ENCODE measurements at regions not wholly inside any gene's neighbourhood (a gene's known extent, or its start where the extent isn't known, plus 50 kb on each side); places are given as distances from the start of the nearest gene placed in this dataset.

DNA sequence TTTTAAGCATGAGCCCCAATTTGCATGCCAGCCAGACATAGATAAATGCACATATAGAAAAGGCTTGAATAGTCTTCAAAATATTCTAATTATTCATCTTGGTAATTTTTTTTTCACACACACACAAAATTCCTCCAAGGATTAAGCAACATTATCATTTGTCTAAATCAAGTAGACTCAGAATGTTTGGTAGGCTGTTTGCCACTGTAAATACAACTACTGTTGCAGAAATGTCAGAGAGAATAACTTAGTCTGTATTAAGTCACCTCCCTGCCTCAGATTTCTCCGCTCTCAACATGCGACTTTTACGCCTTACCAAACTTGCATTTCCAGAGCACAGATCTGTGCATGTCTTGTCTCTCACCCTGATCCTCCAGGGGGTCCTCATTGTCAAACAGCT lies 265.6 kb upstream of the C9orf72 start:
- no peak for TF ChIP-seq RFX5 (IDR thresholded peaks at IDR 0.05; ENCODE audit: borderline replicate concordance, low read depth, low read length)
- no peak for TF ChIP-seq RBBP5 (IDR thresholded peaks at IDR 0.05; ENCODE audit: borderline replicate concordance, low read depth, low read length)
- TF ChIP-seq TEAD4 (IDR thresholded peaks at IDR 0.05; ENCODE audit: low read depth, low read length) = no peak
- no peak for TF ChIP-seq MAX (IDR thresholded peaks at IDR 0.05)
- no peak for TF ChIP-seq NRF1 (IDR thresholded peaks at IDR 0.05; ENCODE audit: low read depth, low read length)
- no peak for TF ChIP-seq POLR2AphosphoS5 (IDR thresholded peaks at IDR 0.05; ENCODE audit: low read depth, low read length)
- TF ChIP-seq, protein P1, sequence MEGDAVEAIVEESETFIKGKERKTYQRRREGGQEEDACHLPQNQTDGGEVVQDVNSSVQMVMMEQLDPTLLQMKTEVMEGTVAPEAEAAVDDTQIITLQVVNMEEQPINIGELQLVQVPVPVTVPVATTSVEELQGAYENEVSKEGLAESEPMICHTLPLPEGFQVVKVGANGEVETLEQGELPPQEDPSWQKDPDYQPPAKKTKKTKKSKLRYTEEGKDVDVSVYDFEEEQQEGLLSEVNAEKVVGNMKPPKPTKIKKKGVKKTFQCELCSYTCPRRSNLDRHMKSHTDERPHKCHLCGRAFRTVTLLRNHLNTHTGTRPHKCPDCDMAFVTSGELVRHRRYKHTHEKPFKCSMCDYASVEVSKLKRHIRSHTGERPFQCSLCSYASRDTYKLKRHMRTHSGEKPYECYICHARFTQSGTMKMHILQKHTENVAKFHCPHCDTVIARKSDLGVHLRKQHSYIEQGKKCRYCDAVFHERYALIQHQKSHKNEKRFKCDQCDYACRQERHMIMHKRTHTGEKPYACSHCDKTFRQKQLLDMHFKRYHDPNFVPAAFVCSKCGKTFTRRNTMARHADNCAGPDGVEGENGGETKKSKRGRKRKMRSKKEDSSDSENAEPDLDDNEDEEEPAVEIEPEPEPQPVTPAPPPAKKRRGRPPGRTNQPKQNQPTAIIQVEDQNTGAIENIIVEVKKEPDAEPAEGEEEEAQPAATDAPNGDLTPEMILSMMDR (IDR thresholded peaks at IDR 0.05; ENCODE audit: control extremely low read depth in 1 of 3, insufficient read depth in 1 of 3, low read depth in 1 of 3, low read length in 3 of 3) = no peak
- TF ChIP-seq POLR2A (IDR thresholded peaks at IDR 0.05; ENCODE audit: control extremely low read depth in 1 of 2, low read depth in 2 of 2, low read length in 2 of 2) = no peak
- no peak for TF ChIP-seq CREB1 (IDR thresholded peaks at IDR 0.05)
- TF ChIP-seq YY1 (IDR thresholded peaks at IDR 0.05; ENCODE audit: low read depth, low read length) = no peak
- no peak for TF ChIP-seq GABPA (IDR thresholded peaks at IDR 0.05; ENCODE audit: borderline replicate concordance, insufficient read depth, low read length)
- no peak for TF ChIP-seq CBX8 (IDR thresholded peaks at IDR 0.05; ENCODE audit: borderline replicate concordance, low read depth, low read length)
- TF ChIP-seq EZH2 (IDR thresholded peaks at IDR 0.05; ENCODE audit: low read depth, low read length, severe bottlenecking) = no peak
- no peak for TF ChIP-seq MAFK (IDR thresholded peaks at IDR 0.05; ENCODE audit: low read depth, low read length)
